IgD-negative memory B cell (primary cell): ENCODE measurements at regions not wholly inside any gene's neighbourhood (a gene's known extent, or its start where the extent isn't known, plus 50 kb on each side); places are given as distances from the start of the nearest gene placed in this dataset.
"Not testable (repeated sequence)": the region's sequence is repeated elsewhere in the genome, so short reads cannot be mapped to it uniquely, and the experiment has no call there.

Source experiments
- H3K27ac Mint-ChIP-seq, 3 donors: one replicate each; pipeline ENCODE4 v1.8.0; 2020 to 2022; ENCODE audit warnings: mild to moderate bottlenecking in 3 of 3, mixed read lengths in 3 of 3, moderate library complexity in 1 of 3
- H3K27me3 Mint-ChIP-seq: one replicate; pipeline ENCODE4 v1.8.0; 2021; ENCODE audit warnings: mixed read lengths
- H3K36me3 Mint-ChIP-seq: one replicate; pipeline ENCODE4 v1.8.0; 2020; ENCODE audit warnings: mild to moderate bottlenecking, mixed read lengths
- H3K4me1 Mint-ChIP-seq, 3 donors: one replicate each; pipeline ENCODE4 v1.8.0; 2020 to 2022; ENCODE audit warnings: mixed read lengths in 3 of 3, mild to moderate bottlenecking in 1 of 3
- H3K4me3 Mint-ChIP-seq, 4 donors: one replicate each; pipeline ENCODE4 v1.8.0; 2020 to 2022; ENCODE audit warnings: mild to moderate bottlenecking in 4 of 4, mixed read lengths in 4 of 4, moderate library complexity in 3 of 4
- H3K9me3 Mint-ChIP-seq, 3 donors: one replicate each; pipeline ENCODE4 v1.8.0; 2020 to 2021; ENCODE audit warnings: mixed read lengths in 3 of 3, mild to moderate bottlenecking in 1 of 3

GRCh38 chr5:92704590-92704989 is 876.4 kb downstream of the NR2F1-AS1 start:
- H3K4me1 Mint-ChIP-seq = no peaks in the 10 kb centered on the region
- no peaks in the 10 kb centered on the region for H3K27me3 Mint-ChIP-seq
- no peak overlapping the region for H3K27ac Mint-ChIP-seq
- H3K9me3 Mint-ChIP-seq = no peaks in the 10 kb centered on the region
- H3K36me3 Mint-ChIP-seq = no peaks in the 10 kb centered on the region
- H3K4me3 Mint-ChIP-seq = no peak overlapping the region

GRCh38 chr5:92703976-92704375 is 877.0 kb downstream of the NR2F1-AS1 start:
- Mint-ChIP-seq H3K4me1 (no peaks in the 10 kb centered on the region), H3K27me3 (no peaks in the 10 kb centered on the region), H3K36me3 (no peaks in the 10 kb centered on the region), H3K4me3 (no peak overlapping the region), H3K27ac (no peak overlapping the region), H3K9me3 (no peaks in the 10 kb centered on the region)

- Mint-ChIP-seq H3K27ac (no peak overlapping the region), H3K36me3 (no peaks in the 10 kb centered on the region), H3K4me3 (no peak overlapping the region), H3K27me3 (no peaks in the 10 kb centered on the region), H3K9me3 (peaks cover 0 to 5% (median 3%) of the 10 kb centered on the region in 3 donors), H3K4me1 (no peaks in the 10 kb centered on the region)
These were observed 885.7 kb downstream of the NR2F1-AS1 start for GRCh38 chr5:92695123-92696003.

DNA sequence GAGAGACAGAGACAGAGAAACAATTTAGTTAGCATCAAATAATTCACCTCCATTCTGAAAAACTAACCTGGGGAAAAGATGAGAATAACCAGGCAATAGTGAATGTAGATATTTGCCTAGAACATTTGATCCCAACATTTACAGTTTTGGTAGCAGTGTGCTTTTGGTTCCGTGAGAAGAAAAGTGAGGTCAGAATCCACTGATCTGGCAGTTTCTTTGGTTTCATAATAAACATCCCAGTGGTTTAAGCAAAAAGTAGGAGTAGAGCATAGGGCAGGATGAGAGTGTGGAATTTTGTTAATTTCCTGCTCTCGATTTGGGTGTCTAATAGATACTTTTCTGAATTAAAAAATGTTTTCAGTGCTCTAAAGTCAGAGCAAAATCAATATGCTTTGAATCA is 887.0 kb downstream of the NR2F1-AS1 start:
- Mint-ChIP-seq H3K4me3 (no peak overlapping the region), H3K36me3 (no peaks in the 10 kb centered on the region), H3K9me3 (peaks cover 0 to 8% (median 3%) of the 10 kb centered on the region in 3 donors), H3K4me1 (no peaks in the 10 kb centered on the region), H3K27me3 (no peaks in the 10 kb centered on the region), H3K27ac (no peak overlapping the region)

- H3K27me3 Mint-ChIP-seq, H3K9me3 Mint-ChIP-seq, H3K36me3 Mint-ChIP-seq, H3K4me3 Mint-ChIP-seq, H3K27ac Mint-ChIP-seq, H3K4me1 Mint-ChIP-seq: not testable (repeated sequence)
These were observed 889.1 kb downstream of the NR2F1-AS1 start for GRCh38 chr5:92691955-92692354.

DNA sequence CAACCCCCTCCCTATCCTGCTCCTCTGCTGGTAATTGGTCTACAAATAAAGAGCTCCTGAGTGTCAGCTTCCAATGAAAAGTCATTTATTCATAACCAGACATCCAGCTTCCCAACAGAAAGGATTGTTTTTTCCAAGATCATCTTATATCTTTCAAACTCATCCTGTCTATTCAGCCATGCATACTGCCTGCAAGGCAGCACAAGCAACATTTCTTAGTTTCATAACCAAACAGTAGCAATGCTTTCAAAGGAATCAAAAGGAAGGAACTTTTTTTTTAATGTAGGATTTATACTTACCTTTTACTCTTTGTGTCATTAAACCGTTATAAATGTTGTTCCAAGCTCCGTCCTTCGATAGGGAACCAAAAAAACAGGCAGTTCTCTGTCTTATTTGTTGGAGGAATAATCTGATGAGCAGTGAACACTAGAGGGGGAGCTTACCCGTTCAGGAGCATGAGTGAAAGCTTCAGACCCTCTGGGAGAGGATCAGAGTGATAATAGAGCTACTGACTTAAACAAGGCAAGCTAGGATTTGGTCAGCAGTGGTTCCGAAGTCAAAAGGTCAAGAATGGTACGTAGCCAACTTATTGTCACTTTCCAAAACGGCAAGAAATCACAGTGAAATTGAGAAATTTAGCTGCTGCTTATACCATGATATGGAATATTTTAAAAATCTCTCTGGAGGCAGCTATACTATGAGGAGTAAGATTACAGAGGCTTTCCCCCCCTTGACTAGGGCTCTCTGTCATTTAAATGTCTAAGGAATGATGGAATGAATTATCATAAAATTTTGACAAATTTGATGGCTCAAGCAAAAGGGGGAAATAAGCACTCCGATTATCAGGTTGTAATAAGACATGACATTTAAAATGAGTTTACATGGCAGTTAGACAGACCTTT is 892.9 kb downstream of the NR2F1-AS1 start:
- Mint-ChIP-seq H3K27ac (no peak overlapping the region), H3K27me3 (no peaks in the 10 kb centered on the region), H3K4me3 (no peak overlapping the region)

GRCh38 chr5:92678640-92679039 is 902.4 kb downstream of the NR2F1-AS1 start:
- Mint-ChIP-seq H3K4me3 (no peak overlapping the region), H3K9me3 (peaks cover 0 to 2% (median 0%) of the 10 kb centered on the region in 3 donors), H3K36me3 (no peaks in the 10 kb centered on the region), H3K27me3 (no peaks in the 10 kb centered on the region), H3K4me1 (no peaks in the 10 kb centered on the region), H3K27ac (no peak overlapping the region)

More for the DNA sequence above, 892.9 kb downstream of the NR2F1-AS1 start:
- no peaks in the 10 kb centered on the region for H3K36me3 Mint-ChIP-seq
- no peaks in the 10 kb centered on the region for H3K4me1 Mint-ChIP-seq
- peaks cover 3 to 10% (median 4%) of the 10 kb centered on the region in 3 donors for H3K9me3 Mint-ChIP-seq

DNA sequence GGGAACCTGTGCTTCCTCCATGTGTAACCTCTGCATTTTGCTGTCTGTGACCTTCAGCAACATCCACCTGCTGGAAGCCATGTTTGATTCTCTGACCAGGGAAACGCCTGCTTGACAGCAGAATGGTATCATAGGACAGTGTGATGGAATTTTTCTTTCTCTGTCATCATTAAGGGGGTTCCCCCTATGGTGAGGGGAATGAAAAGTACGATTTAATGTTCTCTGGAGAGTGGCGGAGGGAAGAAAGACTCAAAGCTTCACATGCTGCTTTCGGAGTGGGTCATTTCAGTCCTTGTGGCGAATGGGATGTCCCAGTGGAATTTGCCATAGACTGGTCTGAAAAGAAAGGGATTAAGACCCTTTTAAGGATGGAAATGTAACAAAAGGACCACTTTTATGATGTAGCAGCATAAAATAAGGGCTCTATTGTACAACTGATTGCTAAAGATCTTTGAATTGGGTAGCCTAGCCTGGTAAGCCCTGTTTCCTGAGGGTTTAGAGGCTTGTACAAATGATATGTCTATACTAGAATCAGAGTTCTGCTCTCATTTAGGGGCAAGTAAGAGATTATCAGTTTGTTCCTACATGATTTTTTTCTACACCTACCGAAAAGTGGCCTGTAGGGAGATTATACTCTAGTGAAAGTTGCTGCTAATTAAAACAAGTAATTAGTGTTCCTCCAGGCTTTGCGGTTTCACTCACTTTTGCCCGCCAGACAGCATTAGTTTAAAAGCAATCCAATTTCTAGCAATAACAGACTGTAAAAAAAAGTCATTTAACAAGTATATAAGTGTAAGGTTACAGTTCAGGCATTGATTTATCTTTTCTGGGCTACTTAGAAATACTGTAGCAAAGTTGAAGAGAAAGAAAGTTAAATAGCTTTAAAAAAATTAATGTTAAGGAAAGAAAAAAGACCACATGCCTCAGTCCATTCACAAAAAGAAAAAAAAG is 904.5 kb downstream of the NR2F1-AS1 start:
- Mint-ChIP-seq H3K27me3 (no peaks in the 10 kb centered on the region), H3K4me1 (no peaks in the 10 kb centered on the region), H3K4me3 (no peak overlapping the region), H3K27ac (no peak overlapping the region), H3K36me3 (no peaks in the 10 kb centered on the region), H3K9me3 (peaks cover 0 to 2% (median 0%) of the 10 kb centered on the region in 3 donors)

GRCh38 chr5:92674321-92674720 is 906.7 kb downstream of the NR2F1-AS1 start:
- no peak overlapping the region for H3K27ac Mint-ChIP-seq
- H3K36me3 Mint-ChIP-seq = no peaks in the 10 kb centered on the region
- no peak overlapping the region for H3K4me3 Mint-ChIP-seq
- no peaks in the 10 kb centered on the region for H3K9me3 Mint-ChIP-seq
- H3K27me3 Mint-ChIP-seq = no peaks in the 10 kb centered on the region
- peaks cover 0 to 1% (median 0%) of the 10 kb centered on the region in 3 donors for H3K4me1 Mint-ChIP-seq

- Mint-ChIP-seq H3K27ac (no peak overlapping the region), H3K4me1 (no peaks in the 10 kb centered on the region), H3K4me3 (no peak overlapping the region), H3K27me3 (no peaks in the 10 kb centered on the region), H3K36me3 (no peaks in the 10 kb centered on the region), H3K9me3 (peaks cover 0 to 5% (median 3%) of the 10 kb centered on the region in 3 donors)
These were observed 915.5 kb downstream of the NR2F1-AS1 start for GRCh38 chr5:92665506-92665905.

- Mint-ChIP-seq H3K9me3 (peaks cover 4 to 7% (median 6%) of the 10 kb centered on the region in 3 donors), H3K27ac (no peak overlapping the region), H3K4me3 (no peak overlapping the region), H3K36me3 (no peaks in the 10 kb centered on the region), H3K27me3 (no peaks in the 10 kb centered on the region), H3K4me1 (no peaks in the 10 kb centered on the region)
These were observed 918.3 kb downstream of the NR2F1-AS1 start for GRCh38 chr5:92662741-92663140.

- no peaks in the 10 kb centered on the region for H3K4me1 Mint-ChIP-seq
- no peaks in the 10 kb centered on the region for H3K36me3 Mint-ChIP-seq
- H3K27me3 Mint-ChIP-seq = no peaks in the 10 kb centered on the region
- peaks cover 2 to 7% (median 4%) of the 10 kb centered on the region in 3 donors for H3K9me3 Mint-ChIP-seq
- no peak overlapping the region for H3K27ac Mint-ChIP-seq
- no peak overlapping the region for H3K4me3 Mint-ChIP-seq
These were observed 921.8 kb downstream of the NR2F1-AS1 start for GRCh38 chr5:92659246-92659645.

DNA sequence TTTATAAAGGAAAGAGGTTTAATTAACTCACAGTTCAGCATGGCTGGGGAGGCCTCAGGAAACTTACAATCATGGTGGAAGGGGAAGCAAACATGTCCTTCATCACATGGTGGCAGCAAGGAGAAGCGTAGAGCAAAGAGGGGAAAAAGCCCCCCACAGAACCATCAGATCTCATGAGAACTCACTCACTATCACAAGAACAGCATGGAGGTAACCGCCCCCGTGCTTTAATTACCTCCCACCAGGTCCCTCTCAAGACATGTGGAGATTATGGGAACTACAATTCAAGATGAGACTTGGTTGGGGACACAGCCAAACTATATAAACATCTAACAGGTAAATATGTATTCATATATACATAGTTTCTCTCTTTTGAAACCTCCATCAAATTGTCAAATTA is 926.4 kb downstream of the NR2F1-AS1 start:
- not testable (repeated sequence) for H3K36me3 Mint-ChIP-seq, H3K9me3 Mint-ChIP-seq, H3K4me1 Mint-ChIP-seq, H3K4me3 Mint-ChIP-seq, H3K27ac Mint-ChIP-seq, H3K27me3 Mint-ChIP-seq

- Mint-ChIP-seq H3K9me3 (peaks cover 0 to 4% (median 0%) of the 10 kb centered on the region in 3 donors), H3K36me3 (no peaks in the 10 kb centered on the region), H3K27me3 (no peaks in the 10 kb centered on the region), H3K27ac (no peak overlapping the region), H3K4me1 (no peaks in the 10 kb centered on the region), H3K4me3 (no peak overlapping the region)
These were observed 927.1 kb downstream of the NR2F1-AS1 start for GRCh38 chr5:92653730-92654461.
